OCI-LY1 (cell line): ENCODE measurements at regions not wholly inside any gene's neighbourhood (a gene's known extent, or its start where the extent isn't known, plus 50 kb on each side); places are given as distances from the start of the nearest gene placed in this dataset.

Experiments used
- EZH2 ChIP-seq: fragments of 200-600 bp; sonication (generic), shearing (Covaris generic); IDR thresholded peaks from 2 replicates; pipeline ENCODE4 v1.8.0; 2017; ENCODE audit warnings: borderline replicate concordance, mixed run types, mild to moderate bottlenecking, antibody characterized with exemption, low read length, moderate library complexity, mixed read lengths
- TF ChIP-seq, protein P1 (sequence below): fragments of 200-600 bp; sonication (generic), shearing (Covaris generic); IDR thresholded peaks from 2 replicates; pipeline ENCODE4 v1.5.1; 2017; ENCODE audit warnings: mild to moderate bottlenecking, antibody characterized with exemption, low read length, moderate library complexity, mixed read lengths

DNA sequence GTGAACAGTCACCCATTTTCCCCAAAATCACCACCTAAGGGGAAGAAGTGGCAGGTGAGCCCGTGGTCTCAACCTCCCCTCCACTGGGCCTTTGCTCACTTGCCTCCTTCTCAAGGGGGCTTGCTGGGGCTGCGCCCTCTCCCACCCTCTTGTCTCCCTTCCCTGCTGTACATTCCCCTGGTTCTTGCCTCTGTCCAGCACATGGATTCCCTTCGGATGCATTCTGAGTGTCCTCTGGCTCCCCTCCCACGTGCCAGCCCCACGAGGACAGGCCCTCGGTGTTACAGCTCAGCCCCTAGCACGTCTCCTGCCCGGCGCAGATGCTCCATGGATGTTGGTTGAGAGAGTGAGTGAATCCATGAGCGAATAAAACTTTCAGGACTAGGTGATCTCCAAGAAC lies 367.8 kb upstream of the SULF2 start:
- TF ChIP-seq, protein P1, sequence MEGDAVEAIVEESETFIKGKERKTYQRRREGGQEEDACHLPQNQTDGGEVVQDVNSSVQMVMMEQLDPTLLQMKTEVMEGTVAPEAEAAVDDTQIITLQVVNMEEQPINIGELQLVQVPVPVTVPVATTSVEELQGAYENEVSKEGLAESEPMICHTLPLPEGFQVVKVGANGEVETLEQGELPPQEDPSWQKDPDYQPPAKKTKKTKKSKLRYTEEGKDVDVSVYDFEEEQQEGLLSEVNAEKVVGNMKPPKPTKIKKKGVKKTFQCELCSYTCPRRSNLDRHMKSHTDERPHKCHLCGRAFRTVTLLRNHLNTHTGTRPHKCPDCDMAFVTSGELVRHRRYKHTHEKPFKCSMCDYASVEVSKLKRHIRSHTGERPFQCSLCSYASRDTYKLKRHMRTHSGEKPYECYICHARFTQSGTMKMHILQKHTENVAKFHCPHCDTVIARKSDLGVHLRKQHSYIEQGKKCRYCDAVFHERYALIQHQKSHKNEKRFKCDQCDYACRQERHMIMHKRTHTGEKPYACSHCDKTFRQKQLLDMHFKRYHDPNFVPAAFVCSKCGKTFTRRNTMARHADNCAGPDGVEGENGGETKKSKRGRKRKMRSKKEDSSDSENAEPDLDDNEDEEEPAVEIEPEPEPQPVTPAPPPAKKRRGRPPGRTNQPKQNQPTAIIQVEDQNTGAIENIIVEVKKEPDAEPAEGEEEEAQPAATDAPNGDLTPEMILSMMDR = no peak
- no peak for TF ChIP-seq EZH2
